PC-9 (cell line): ENCODE measurements at regions not wholly inside any gene's neighbourhood (a gene's known extent, or its start where the extent isn't known, plus 50 kb on each side); places are given as distances from the start of the nearest gene placed in this dataset.

Source experiments
- BruUV-seq: library from RNA; stranded (reverse); fragments of 400-500 nt; replicated peaks from 2 replicates; lab custom pipeline; 2021; lab: Mats Ljungman, UMichigan
- CTCF ChIA-PET: fragments of 300-600 bp; sonication (Branson Sonifier 250); formaldehyde crosslinking; loops from one replicate; lab custom pipeline; 2022; ENCODE audit warnings: antibody characterized with exemption; lab: Charles Lee
- POLR2A ChIA-PET: fragments of 300-600 bp; sonication (Branson Sonifier 250); formaldehyde crosslinking; loops from one replicate; lab custom pipeline; 2022; ENCODE audit warnings: antibody characterized with exemption; ENCODE audit not compliant: unreplicated experiment; lab: Charles Lee
- DNase-seq, 2 experiments: peaks; one replicate each; pipeline versions ENCODE4 v3.0.0 to v3.0.0-alpha.2; 2015 to 2022; ENCODE audit warnings: mixed read lengths in 1 of 2
- H2AFZ ChIP-seq: fragments of 200-600 bp; sonication (generic); 2 replicates; pipeline ENCODE4 v1.8.1; 2017; ENCODE audit warnings: antibody characterized with exemption
- H3F3A ChIP-seq: fragments of 200-600 bp; sonication (generic); 2 replicates; pipeline ENCODE4 v1.8.1; 2017; ENCODE audit warnings: antibody characterized with exemption, mild to moderate bottlenecking, low read depth; ENCODE audit not compliant: insufficient read depth
- H3K27ac ChIP-seq: fragments of 200-600 bp; sonication (generic); 2 replicates; pipeline ENCODE4 v1.6.1; 2016; ENCODE audit warnings: mixed run types
- H3K27me3 ChIP-seq: fragments of 200-600 bp; sonication (generic); 2 replicates; pipeline ENCODE4 v1.6.1; 2016; ENCODE audit warnings: low read depth, mixed run types; ENCODE audit not compliant: insufficient read depth
- H3K36me3 ChIP-seq: fragments of 200-600 bp; sonication (generic); 2 replicates; pipeline ENCODE4 v1.6.1; 2016; ENCODE audit warnings: low read depth, mixed run types
- H3K4me1 ChIP-seq: fragments of 200-600 bp; sonication (generic); replicated peaks from 2 replicates; pipeline ENCODE4 v1.6.1; 2016; ENCODE audit warnings: mixed run types; ENCODE audit not compliant: insufficient read depth
- H3K4me2 ChIP-seq: fragments of 200-600 bp; sonication (generic); 2 replicates; pipeline ENCODE4 v1.6.1; 2017; ENCODE audit warnings: mixed run types
- H3K4me3 ChIP-seq: fragments of 200-600 bp; sonication (generic); 2 replicates; pipeline ENCODE4 v1.6.1; 2016; ENCODE audit warnings: mixed run types
- H3K79me2 ChIP-seq: fragments of 200-600 bp; sonication (generic); 2 replicates; pipeline ENCODE4 v1.6.1; 2017; ENCODE audit warnings: low read depth, mixed run types
- H3K9me2 ChIP-seq: fragments of 200-600 bp; sonication (generic); 2 replicates; pipeline ENCODE4 v1.8.1; 2017; ENCODE audit warnings: mild to moderate bottlenecking; ENCODE audit not compliant: insufficient read depth
- H3K9me3 ChIP-seq: fragments of 200-600 bp; sonication (generic); 2 replicates; pipeline ENCODE4 v1.8.1; 2016; ENCODE audit warnings: low read depth; ENCODE audit not compliant: insufficient read depth
- H4K20me1 ChIP-seq: fragments of 200-600 bp; sonication (generic); 2 replicates; pipeline ENCODE4 v1.8.1; 2017; ENCODE audit not compliant: insufficient read depth
- CTCF ChIP-seq: fragments of 200-600 bp; sonication (generic); conservative IDR thresholded peaks from 2 replicates; pipeline ENCODE4 v1.6.1; 2017; ENCODE audit warnings: mixed run types, antibody characterized with exemption, mild to moderate bottlenecking, moderate library complexity
- EZH2 ChIP-seq: fragments of 200-600 bp; sonication (generic); IDR thresholded peaks from 2 replicates; pipeline ENCODE4 v1.8.0; 2017; ENCODE audit warnings: antibody characterized with exemption, low read depth
- intact Hi-C: fragments of 100-400 bp; cut with micrococcal nuclease; formaldehyde crosslinking; loops from one replicate; pipeline ENCODE4 v1.10.0; 2022; ENCODE audit not compliant: unreplicated experiment

- no TSS peak for BruUV-seq
- no peak overlapping the region for H2AFZ ChIP-seq
- no peaks in the 10 kb centered on the region for H3K79me2 ChIP-seq
- H4K20me1 ChIP-seq: no peaks in the 10 kb centered on the region
- TF ChIP-seq CTCF: no peak
- no peak for TF ChIP-seq EZH2
- H3K27ac ChIP-seq: no peak overlapping the region
- no peaks in the 10 kb centered on the region for H3K36me3 ChIP-seq
- ChIA-PET POLR2A (no interaction called here), CTCF (no interaction called here)
- no peaks in the 10 kb centered on the region for H3K9me3 ChIP-seq
- H3K4me2 ChIP-seq: no peak overlapping the region
- no peak overlapping the region for H3K4me3 ChIP-seq
- no peaks in the 10 kb centered on the region for H3K27me3 ChIP-seq
- H3K4me1 ChIP-seq: no peaks in the 10 kb centered on the region
- no peaks in the 10 kb centered on the region for H3F3A ChIP-seq
- no peak for DNase-seq
- intact Hi-C loops: no loop called here
- H3K9me2 ChIP-seq: no peaks in the 10 kb centered on the region
Observed at GRCh38 chr4:123696687-123697086, 300.1 kb downstream of the SPRY1 start.

- intact Hi-C loops: no loop called here
- no peaks in the 10 kb centered on the region for H3K79me2 ChIP-seq
- H4K20me1 ChIP-seq: no peaks in the 10 kb centered on the region
- H3K9me3 ChIP-seq: no peaks in the 10 kb centered on the region
- no peaks in the 10 kb centered on the region for H3F3A ChIP-seq
- H3K27me3 ChIP-seq: no peaks in the 10 kb centered on the region
- BruUV-seq: no TSS peak
- no peak for TF ChIP-seq EZH2
- no peak for TF ChIP-seq CTCF
- no peaks in the 10 kb centered on the region for H3K4me1 ChIP-seq
- DNase-seq: no peak
- no peak overlapping the region for H3K4me2 ChIP-seq
- ChIA-PET POLR2A (no interaction called here), CTCF (no interaction called here)
- H3K4me3 ChIP-seq: no peak overlapping the region
- H3K9me2 ChIP-seq: no peaks in the 10 kb centered on the region
- no peak overlapping the region for H2AFZ ChIP-seq
- no peaks in the 10 kb centered on the region for H3K36me3 ChIP-seq
- no peak overlapping the region for H3K27ac ChIP-seq
Observed at GRCh38 chr4:123698556-123698955, 302.0 kb downstream of the SPRY1 start.

GRCh38 chr4:123699880-123700771 is 303.5 kb downstream of the SPRY1 start:
- ChIA-PET CTCF (no interaction called here), POLR2A (no interaction called here)
- no peaks in the 10 kb centered on the region for H4K20me1 ChIP-seq
- BruUV-seq: no TSS peak
- H3K36me3 ChIP-seq: no peaks in the 10 kb centered on the region
- H3K4me2 ChIP-seq: no peak overlapping the region
- H3K27me3 ChIP-seq: no peaks in the 10 kb centered on the region
- no peak overlapping the region for H3K27ac ChIP-seq
- H3K79me2 ChIP-seq: no peaks in the 10 kb centered on the region
- no peak overlapping the region; the same call in 1 of the 2 replicates for H2AFZ ChIP-seq
- no peaks in the 10 kb centered on the region for H3K4me1 ChIP-seq
- H3K9me3 ChIP-seq: no peaks in the 10 kb centered on the region
- no peaks in the 10 kb centered on the region for H3K9me2 ChIP-seq
- no peak for TF ChIP-seq CTCF
- no peak for TF ChIP-seq EZH2
- intact Hi-C loops: no loop called here
- H3K4me3 ChIP-seq: no peak overlapping the region
- H3F3A ChIP-seq: no peaks in the 10 kb centered on the region
- no peak for DNase-seq
